NCI-H1048 (cell line): ENCODE measurements at regions not wholly inside any gene's neighbourhood (a gene's known extent, or its start where the extent isn't known, plus 50 kb on each side); places are given as distances from the start of the nearest gene placed in this dataset.

Source experiments
- DNase-seq: peaks from one replicate; lab custom pipeline; 2025; lab: John Stamatoyannopoulos, UW

DNA sequence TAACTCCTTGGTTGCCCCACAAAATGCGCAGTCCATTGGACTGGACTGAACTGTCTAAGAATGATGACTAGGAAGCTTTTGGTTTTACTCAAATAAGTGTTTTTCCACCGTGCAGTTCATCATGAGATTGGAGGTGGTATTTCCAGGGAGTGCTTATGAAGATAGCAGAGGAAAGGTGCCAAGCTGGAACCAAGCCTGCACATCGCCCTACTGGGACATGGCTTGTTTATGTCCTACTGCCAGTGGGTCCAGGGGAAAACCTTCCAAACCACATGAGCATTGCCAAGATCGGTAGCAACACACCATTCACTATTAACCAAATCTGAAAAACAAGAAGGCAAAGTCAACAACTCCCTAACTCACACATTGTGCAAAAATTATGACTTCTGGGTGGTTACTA lies 54.7 kb upstream of the DSCAM start:
- no peak for DNase-seq

DNA sequence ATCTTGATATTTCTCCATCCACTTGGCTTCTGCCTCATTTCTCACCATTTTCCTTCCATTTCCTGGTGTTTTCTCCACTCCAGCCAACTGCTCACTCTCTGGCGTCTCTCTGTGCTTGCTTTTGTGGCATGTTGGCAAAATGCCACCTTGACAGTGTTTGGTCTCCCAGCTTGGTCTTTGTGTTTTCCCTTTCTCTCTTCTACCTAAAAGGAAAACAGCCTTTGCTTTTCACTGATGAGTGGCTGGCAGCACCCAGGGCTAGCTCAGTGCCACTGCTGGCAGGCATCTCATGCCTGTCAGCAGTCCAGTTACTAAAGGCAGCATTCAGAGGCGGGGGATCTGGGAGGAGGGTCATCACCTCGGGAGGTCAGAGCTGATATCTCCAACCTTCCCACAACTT lies 55.3 kb upstream of the DSCAM start:
- DNase-seq, result no peak

DNA sequence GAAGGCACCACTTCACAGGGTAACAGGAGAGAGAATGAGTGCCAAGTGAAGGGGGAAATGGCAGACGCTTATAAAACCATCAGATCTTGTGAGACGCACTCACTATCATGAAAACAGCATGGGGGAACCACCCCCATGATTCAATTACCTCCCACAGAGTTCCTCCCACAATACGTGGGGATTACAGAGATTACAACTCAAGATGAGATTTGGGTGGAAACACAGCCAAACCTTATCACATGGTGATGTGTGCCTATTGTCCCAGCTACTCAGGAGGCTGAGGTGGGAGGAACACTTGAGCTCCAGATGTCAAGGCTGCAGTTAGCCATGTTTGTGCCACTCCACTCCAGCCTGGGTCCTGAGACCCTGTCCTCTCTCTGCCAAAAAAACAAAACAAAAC lies 56.0 kb upstream of the DSCAM start:
- no peak for DNase-seq

DNA sequence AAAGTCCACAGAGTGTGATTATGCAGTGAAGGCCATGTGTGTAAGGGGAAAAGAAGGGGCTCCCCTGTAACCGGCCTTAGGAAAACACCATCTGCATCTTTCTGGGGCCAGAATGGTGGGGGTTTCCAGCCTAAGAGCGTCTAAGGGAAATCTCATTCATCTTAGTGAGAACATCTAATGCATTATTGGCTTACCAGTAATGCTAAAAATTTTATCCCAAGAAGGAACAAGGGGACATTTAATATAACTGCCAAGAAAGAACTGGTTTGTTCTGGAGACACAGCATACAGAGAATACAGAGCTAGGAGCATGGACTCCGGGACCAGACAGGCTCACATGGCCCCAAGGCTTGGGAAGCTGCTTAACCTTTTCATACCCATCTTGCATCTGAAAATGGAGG lies 58.3 kb upstream of the DSCAM start:
- DNase-seq, result no peak

DNA sequence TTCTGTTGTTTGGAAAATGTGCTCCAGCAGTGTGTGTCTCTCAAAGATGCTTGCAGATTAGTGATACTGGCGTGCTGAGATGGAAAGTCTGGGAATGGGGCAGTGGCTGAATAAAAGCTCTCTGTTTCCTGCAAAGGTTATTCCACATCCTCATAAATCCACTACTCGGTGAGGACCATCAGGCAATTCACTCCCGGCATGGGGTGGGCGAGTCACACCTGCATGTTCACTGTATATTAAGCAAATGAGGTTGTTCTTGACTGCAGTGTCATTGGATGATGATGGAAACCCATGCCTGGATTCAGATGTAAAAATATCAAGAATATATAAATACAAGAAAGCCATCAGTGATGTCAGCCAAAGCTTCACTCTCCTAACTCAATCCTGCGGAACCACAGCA lies 65.4 kb upstream of the DSCAM start:
- DNase-seq, result no peak

DNA sequence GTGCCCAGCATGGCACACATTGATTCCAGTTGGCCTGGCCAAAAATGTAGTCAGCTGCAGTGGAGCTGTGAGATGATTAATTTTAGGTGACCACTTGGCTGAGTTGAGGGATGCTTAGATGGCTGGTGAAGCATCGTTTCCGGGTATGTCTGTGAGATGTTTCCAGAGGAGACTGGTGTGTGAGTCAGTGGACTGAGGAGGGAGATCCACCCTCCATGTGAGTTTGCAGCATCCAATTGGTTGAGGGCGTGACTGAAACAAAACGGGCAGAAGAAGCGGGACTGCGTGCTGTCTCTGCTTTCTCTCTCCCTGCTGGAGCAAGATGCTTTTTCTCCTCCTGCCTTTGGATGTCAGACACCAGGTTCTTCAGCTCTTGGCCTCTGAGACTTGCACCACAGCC lies 68.2 kb upstream of the DSCAM start:
- DNase-seq, result no peak

DNA sequence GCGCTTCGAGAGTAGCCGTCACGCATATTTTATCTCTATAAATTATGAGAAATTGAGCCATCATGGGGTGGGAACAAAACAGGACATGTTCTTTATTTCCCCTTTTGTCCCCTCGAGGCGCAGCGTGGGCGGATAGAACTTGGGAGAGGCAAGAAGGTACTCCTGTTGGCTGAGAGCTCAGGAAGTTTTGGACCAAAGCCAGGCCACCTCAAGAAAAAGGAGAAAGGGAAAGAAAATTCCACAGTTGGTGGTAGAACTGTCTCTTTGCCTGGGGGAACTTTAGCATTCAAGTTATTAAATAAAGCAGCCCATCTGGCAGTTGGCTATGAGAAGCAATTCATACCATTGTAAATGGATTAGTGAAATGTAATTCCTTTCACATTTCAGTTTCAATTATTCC lies 76.4 kb upstream of the DSCAM start:
- DNase-seq, result peak; percentile 29

DNA sequence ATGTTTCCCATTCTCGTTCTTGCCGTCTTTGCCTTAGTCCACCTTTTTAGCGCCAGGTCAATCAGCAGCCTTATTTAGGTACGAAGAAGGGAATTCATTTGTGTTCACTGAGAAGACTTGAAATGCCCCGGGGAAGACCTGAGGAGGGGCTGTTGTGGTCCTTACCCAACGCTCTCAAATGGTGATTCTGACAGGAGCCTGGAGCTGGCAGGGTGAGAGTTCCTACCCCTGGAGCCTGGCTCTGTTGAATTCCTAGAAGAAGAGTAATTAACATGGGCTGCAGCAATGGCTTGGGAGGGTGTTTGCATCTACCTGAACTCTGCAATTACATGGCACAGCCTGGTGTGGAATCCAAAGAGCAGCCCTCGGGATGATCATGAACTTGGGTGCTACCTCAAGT lies 76.9 kb upstream of the DSCAM start:
- DNase-seq, result no peak

DNA sequence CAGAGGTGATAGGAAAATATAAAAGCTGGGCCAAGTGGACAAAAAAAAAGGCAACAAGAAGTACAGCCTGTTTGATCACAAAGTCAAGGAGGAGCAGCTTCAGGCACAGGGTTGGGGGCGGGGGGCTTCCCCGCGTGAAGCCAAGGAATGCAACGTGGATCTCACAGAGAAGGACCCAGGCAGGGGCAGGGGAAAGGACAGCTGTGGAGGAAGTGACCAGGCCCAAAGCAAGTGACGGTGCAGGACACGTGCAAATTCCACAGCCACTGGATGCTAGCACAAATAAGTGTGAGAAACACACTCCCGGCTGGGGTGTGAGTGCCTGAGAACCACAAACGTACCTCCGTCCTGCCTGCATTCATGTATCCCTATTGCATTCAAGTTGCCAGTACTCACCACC lies 77.7 kb upstream of the DSCAM start:
- no peak for DNase-seq

DNA sequence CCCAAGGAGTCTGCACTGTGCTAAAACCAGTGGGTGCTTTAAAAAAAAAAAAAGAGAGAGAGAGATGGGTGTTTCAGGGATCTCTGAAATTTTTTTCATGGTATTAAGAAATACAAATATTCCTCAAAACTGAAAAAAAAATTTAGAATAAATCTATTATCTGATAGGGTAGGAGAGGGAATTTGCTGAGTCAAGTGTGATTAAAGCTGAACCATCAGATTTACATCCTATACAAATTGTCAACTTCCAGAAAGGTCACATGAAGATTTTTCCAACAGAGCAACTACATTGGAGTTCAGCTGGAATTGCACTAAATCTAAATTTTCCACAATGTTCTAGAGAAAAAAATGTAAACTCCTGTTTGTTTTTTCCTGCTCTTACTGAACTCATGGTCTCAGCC lies 79.3 kb upstream of the DSCAM start:
- DNase-seq, result no peak

DNA sequence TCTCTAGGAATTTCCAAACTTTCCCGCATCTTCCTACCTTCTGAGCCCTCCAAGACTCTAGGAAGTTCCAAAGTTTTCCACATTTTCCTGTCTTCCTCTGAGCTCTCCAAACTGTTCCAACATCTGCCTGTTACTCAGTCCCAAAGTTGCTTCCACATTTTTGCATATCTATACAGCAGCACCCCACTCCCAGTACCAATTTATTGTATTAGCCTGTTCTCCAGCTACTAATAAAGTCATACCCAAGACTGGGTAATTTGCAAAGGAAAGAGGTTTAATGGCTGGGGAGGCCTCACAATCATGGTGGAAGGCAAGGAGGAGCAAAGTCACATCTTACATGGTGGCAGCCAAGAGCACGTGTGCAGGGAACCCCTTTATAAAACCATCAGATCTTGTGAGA lies 82.9 kb upstream of the DSCAM start:
- no peak for DNase-seq

DNA sequence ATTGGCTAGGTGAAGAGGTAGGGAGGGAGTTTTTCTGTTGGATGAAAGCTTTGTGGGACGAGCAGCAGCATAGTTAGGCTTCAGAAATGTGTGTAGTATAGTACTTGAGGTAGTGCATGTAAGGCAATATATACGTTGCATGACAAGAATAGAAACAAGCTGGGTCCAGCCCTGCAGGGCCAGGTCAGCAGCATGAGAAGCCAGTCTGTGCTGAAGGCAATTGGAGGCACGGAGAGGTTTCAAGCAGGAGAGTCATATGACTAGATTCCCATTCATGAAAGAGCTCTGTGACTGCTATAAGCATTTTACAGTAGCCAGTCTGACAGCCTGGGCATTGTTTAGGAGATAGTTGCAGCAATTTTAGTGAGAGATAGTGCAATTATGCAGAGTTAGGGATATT lies 84.2 kb upstream of the DSCAM start:
- DNase-seq, result no peak

DNA sequence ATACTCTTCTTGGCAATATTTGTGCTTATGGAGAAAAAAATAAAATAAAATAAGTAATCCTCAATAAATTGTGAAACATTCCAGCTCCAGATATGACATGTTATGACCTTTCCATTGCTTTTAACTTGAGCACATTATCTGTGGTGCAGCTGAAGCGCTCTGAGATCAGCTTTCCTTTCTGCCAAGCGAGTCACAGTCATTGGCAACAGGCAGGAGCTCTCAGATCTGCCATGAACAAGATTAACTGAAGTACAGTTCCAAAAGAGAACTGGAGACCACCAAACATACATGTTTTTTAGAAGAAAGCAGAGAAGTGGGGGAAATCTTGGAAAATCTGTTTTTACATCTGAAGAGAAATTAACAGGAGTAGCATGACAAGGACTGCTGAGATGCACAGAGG lies 89.2 kb upstream of the DSCAM start:
- DNase-seq, result no peak

DNA sequence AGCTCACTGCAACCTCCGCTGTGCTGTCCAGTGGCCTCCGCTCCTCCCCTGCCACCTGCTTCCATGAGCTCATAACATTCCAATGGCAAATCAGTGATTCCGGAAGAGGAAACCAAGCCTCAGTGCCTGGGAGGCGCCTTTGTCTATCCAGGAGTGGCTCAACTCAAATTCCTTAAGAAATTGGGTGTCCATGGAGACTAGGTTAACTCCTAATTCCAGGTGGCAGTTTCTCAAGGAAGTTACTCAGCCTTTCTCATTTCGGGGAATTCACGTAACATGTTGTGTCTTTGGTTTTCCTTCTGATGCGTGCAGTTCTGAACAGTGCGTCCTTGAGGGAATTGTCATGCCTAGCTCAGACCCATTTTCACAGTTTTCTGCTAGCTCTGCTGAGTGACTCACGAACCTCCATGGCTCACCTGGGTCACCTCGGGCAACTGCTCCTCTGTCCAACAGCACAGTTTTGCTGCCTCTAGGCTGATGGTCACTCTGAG lies 89.9 kb upstream of the DSCAM start:
- DNase-seq, result no peak

DNA sequence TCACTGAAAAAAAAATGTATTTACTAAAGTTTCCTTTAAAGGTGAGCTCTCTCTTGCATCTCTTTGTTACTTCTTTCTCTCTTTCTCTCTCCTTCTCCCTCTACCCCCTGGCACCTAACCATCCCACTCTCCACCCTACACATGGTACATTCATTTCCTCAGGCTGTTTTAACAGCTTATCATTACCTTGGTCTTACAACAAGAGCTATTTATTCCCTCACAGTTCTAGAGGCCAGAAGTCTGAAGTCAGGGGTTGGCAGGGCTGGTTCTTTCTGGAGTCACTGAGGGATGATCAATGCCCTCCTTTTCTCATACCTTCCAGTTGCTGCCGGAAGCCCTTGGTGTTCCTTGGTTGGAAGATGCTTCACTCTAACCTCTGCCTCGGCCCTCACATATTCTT lies 91.1 kb upstream of the DSCAM start:
- DNase-seq, result no peak

DNA sequence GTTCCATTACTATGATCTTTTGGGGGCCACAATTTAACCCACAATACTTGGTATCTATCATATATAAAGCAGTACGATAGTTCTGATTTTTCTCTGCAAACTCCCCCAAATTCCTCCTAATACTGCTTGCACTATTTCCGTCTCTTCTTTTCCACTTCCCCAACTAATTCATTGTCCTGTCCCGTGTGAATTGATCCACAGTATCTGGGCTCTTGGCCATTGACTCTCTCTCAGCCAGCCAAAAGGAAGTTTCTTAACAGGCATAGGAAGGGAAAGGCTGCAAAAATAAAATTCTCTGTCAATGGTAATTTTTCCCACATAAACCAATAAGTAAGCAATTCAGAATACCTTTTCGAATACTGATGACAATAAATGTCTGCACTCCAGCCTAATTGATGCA lies 91.7 kb upstream of the DSCAM start:
- no peak for DNase-seq

DNA sequence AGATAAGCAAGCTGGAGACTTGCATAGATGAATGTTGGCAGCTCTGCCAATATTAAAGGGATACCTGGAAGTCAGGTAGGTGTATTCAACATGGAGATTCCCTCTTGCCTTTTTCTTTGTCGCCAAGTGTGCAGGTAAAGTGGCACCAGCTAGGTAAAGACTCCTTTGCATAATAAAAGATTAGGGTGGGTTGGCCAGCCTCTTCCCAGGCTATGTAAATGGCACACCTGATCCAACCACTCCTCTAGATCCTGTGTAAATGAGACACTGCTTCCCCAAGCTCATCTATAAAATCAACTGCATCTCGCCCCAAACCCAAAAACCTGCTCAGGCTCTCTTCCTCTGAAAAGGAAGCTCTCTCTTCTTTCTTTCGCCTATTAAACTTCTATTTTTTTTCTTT lies 100.8 kb upstream of the DSCAM start:
- DNase-seq, result no peak

DNA sequence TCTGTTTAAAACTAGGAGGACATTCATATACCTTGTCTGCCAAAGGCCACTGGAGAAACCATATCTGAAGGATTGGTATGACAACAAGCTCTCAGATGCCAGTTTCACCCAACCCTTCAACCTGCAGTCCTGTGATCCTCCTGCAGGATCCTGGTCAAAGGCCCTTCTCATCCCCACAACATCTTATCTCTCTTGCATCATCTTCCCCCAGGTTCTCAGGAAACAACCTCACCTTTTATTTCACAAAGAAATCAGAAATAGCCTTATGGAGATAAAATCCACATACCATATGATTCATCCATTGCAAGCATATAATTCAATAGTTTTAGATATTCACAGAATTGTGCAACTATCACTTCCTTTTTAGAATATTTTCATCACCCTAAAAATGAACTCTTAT lies 104.0 kb upstream of the DSCAM start:
- no peak for DNase-seq

DNA sequence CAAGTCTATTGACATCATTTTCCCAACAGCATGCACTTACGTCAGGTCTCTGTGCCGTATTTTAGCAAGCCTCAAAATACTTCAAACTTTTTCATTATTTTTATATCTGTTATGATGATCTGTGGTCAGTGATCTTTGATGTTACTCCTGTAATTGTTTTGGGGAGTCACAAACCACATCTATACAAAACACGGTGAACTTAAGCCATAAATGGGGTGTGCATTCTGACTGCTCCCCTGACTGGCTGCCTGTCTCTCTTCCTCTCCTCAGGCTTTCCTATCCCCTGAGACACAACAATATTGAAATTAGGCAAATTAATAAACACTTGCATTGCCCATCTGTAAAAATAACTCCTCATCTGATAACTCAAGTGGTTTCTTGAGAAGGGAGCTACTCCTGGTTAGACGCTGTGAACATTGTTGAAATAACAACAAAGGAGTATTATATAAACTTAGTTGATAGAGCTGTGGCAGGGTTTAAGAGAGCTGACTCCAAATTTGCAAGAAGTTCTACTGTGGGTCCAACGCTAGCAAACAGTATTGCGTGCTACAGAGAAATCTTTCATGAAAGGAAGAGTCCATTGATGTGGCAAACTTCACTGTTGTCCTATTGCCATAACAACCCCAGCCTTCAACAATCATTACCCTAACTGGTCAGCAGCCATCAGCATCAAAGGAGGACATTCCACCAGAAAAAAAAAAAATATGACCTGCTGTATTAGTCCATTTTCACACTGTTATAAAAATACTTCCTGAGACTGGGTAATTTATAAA lies 105.8 kb upstream of the DSCAM start:
- DNase-seq, result no peak

DNA sequence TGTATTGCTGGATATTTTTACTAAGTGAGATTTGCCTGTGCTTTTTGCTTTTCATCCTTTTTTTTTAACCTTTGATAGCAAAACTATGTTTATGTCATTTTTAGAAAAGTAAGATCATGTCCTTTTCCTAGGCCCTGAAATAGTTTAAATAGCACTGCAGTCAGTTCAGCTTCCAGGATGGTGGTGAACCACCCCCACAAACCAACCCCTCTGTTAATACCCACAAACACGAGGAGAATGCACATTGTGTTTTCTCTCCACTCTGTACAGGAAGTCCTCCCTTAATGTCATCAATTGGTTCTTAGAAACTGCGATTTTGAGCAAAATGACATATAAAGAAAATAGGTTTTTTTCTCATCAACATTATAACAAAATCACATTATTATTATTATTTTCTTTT lies 117.7 kb upstream of the DSCAM start:
- no peak for DNase-seq

DNA sequence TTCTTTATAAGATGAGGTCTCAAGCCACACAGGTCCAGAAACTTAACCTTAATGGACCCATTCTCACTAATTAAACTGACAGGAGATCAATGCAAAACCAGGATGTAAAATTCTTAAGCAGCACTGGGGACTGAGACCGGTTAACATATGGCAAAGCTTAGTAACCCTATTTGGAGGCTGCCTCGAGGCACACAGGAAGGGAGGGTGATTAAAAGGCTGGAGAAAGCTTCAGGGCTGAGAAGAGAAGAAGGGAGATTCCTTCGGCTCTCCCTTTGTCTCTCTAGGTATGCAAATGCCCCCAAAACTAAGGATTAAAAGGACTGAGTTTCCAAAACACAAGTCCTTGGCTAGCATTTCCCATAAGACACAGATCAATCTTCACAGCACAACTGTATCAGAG lies 120.8 kb upstream of the DSCAM start:
- DNase-seq, result no peak

DNA sequence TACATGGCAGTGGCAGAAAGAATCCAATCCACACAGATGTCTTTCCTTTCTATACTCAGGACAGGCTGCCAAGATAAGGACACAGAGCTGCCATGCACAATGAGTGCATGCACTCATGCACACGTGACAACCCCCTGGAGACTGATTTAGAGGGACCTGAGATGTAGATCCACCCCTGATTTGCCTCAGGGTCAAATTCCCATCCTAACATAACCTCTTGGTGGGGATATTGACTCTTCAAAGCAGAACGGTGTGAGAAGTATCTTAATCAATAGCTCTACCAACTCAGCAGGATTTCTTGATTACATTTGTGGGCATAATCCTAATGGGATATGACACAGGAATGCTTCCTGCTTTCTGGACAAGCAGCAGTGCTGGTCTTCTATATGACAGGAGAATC lies 125.2 kb upstream of the DSCAM start:
- DNase-seq, result no peak

DNA sequence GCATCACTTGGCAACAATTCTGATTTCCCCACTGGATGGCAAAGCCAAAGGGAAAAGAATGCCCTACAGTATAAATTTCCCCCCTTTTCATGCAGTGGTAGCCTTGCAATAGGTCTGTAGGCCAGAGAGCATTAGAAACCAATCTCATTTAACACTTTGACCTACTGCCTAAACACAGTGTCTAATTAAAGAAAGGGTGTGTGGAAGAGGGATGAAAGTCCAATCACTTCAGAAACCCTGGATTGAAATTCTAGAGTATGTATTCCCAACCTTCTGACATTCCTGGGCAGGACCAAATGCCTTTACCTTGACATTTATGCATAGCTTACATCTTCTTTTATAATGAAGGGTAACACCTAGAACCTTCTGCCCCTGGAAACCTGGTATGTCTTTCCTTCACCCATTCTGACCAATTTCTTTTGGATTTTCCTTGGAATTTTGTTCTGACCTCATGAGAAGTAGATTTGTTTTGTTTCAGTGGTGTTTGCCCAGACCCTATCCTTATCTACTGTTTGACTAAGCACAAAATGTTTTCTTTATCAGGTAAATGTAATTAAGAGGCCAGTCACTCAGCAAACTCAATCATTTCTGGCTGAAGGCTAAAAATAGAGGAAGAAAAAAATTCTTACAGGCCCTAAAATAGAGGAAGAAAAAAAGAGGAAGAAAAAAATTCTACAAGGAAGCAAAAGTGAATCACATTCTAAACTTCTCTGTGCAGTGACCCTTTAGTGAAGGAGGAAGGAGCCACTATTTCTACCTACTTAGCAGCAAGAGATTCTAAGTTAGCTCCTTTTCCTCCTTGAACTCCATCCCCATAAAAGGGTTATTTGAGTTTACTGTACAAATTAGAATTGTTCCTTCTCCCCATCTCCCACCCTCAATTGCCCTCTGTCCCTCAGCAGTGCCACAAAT lies 129.5 kb upstream of the DSCAM start:
- no peak for DNase-seq
